ENCODE measurements at regions not wholly inside any gene's neighbourhood (a gene's known extent, or its start where the extent isn't known, plus 50 kb on each side); places are given as distances from the start of the nearest gene placed in this dataset.
"Not testable (repeated sequence)": the region's sequence is repeated elsewhere in the genome, so short reads cannot be mapped to it uniquely, and the experiment has no call there.

DNA sequence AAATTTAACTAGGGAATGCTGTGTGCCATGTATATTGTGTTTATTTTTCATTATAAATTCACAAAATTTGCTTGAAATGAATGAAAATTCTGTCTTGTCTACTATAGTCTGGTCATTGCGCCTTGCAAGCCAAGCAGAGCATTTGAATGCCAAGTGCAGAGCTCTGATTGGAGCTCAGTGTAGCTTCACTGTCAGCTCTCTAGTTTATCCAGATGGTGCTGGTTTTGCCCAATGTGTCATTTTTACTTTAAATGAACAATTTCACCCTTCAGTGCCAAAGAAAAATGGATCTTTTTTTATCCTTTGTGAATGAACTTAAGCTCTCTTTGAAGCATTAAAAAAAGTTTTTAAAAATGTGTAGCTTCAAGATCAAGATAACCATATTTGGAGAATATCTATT is 225.6 kb upstream of the CACNA2D1 start:
- Histone ChIP-seq H3K4me3 (no peak overlapping the region), H3K4me1 (ENCODE audit: control insufficient read depth in 1 of 2, low read depth in 2 of 2) (no peaks in the 10 kb centered on the region), H3K9me3 (no peaks in the 10 kb centered on the region), H3K36me3 (no peaks in the 10 kb centered on the region), H3K27ac (no peak overlapping the region), H3K27me3 (replicated peaks; ENCODE audit: insufficient read depth) (no peaks in the 10 kb centered on the region)
- TF ChIP-seq, protein P1, sequence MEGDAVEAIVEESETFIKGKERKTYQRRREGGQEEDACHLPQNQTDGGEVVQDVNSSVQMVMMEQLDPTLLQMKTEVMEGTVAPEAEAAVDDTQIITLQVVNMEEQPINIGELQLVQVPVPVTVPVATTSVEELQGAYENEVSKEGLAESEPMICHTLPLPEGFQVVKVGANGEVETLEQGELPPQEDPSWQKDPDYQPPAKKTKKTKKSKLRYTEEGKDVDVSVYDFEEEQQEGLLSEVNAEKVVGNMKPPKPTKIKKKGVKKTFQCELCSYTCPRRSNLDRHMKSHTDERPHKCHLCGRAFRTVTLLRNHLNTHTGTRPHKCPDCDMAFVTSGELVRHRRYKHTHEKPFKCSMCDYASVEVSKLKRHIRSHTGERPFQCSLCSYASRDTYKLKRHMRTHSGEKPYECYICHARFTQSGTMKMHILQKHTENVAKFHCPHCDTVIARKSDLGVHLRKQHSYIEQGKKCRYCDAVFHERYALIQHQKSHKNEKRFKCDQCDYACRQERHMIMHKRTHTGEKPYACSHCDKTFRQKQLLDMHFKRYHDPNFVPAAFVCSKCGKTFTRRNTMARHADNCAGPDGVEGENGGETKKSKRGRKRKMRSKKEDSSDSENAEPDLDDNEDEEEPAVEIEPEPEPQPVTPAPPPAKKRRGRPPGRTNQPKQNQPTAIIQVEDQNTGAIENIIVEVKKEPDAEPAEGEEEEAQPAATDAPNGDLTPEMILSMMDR (IDR thresholded peaks at IDR 0.05): no peak
- no peak for ATAC-seq (ENCODE audit: insufficient number of reproducible peaks, low FRiP score, low read depth)
- DNase-seq (ENCODE audit: low spot score): no peak

DNA sequence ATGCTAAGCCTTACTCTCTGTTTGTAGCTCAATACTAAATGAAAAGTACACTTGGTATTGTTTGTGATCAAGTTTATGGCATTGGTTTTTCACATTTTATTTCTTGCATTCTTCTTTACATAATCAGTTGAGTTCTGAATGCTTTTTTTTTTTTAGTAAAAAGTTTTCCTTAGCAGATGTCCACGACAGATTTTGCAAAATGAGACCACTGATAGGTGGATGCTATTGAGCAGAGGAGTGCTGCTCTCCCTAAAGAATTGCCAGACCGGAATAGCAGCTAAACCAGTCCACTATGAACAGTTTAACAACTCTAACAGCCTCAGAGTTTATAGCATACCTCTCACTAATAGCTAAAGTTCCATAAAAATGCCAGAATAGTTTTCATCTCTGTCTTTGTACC is 225.1 kb upstream of the CACNA2D1 start:
- no peaks in the 10 kb centered on the region for H3K36me3 ChIP-seq
- no peak for ATAC-seq (ENCODE audit: insufficient number of reproducible peaks, low FRiP score, low read depth)
- no peak overlapping the region for H3K4me3 ChIP-seq
- TF ChIP-seq, protein P1 (IDR thresholded peaks at IDR 0.05): no peak
- no peak for DNase-seq (ENCODE audit: low spot score)
- no peaks in the 10 kb centered on the region for H3K27me3 ChIP-seq (replicated peaks; ENCODE audit: insufficient read depth)
- no peak overlapping the region for H3K27ac ChIP-seq
- H3K4me1 ChIP-seq (ENCODE audit: control insufficient read depth in 1 of 2, low read depth in 2 of 2): no peaks in the 10 kb centered on the region
- no peaks in the 10 kb centered on the region for H3K9me3 ChIP-seq

DNA sequence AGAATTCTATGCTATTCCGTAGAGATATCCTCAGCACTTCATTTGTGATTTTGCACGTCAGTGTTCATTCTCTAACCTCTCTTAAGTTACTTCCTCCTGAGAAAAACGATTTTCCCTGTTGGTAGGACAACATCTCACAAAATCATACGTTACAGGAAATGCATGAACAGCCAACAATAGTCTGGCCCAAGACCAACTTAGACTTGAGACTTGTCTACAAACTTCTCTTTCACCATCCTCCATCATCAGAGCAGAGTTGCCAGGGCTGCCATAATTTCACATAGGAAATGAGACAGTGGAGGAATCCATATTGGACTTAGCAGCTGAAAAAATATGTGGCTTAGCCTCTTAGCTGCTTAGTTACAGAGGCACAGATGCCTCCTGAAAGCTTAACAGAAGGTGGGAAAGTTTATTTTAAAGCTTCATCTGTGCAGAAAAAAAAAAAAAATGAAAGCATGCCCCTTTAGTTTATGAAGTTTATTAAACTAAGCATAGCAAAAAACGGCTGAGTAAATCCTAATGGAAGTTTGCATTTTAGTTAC is 222.5 kb upstream of the CACNA2D1 start:
- TF ChIP-seq, protein P1 (IDR thresholded peaks at IDR 0.05): no peak

DNA sequence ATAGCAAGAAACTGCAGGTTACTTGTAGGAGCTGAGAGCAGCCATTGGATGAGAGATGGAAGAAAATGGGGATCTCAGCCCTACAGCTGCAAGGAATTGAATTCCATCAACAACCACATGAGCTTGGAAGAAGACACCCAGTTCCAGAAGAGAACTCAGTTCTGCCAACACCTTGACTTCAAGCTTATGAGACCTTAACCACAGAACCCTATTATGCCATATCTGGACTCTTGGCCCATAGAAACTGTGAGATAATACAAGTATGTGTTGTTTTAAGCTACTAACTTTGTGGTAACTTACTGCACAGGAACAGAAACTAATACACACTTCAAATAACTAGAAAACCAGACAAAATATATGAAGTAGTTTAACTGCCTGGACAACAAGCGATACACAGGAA is 212.4 kb upstream of the CACNA2D1 start:
- DNase-seq (ENCODE audit: low spot score) (no peak), ATAC-seq (ENCODE audit: insufficient number of reproducible peaks, low FRiP score, low read depth) (no peak)
- Histone ChIP-seq H3K9me3 (no peaks in the 10 kb centered on the region), H3K27ac (no peak overlapping the region), H3K4me1 (ENCODE audit: control insufficient read depth in 1 of 2, low read depth in 2 of 2) (no peaks in the 10 kb centered on the region), H3K4me3 (no peak overlapping the region), H3K27me3 (replicated peaks; ENCODE audit: insufficient read depth) (no peaks in the 10 kb centered on the region), H3K36me3 (no peaks in the 10 kb centered on the region)
- TF ChIP-seq, protein P1 (IDR thresholded peaks at IDR 0.05): no peak

More for the DNA sequence above, 222.5 kb upstream of the CACNA2D1 start:
- no peak overlapping the region for H3K4me3 ChIP-seq
- no peaks in the 10 kb centered on the region for H3K27me3 ChIP-seq (replicated peaks; ENCODE audit: insufficient read depth)
- H3K36me3 ChIP-seq: no peaks in the 10 kb centered on the region
- no peak for DNase-seq (ENCODE audit: low spot score)
- H3K9me3 ChIP-seq: no peaks in the 10 kb centered on the region
- H3K27ac ChIP-seq: no peak overlapping the region
- ATAC-seq (ENCODE audit: insufficient number of reproducible peaks, low FRiP score, low read depth): no peak
- no peaks in the 10 kb centered on the region for H3K4me1 ChIP-seq (ENCODE audit: control insufficient read depth in 1 of 2, low read depth in 2 of 2)

DNA sequence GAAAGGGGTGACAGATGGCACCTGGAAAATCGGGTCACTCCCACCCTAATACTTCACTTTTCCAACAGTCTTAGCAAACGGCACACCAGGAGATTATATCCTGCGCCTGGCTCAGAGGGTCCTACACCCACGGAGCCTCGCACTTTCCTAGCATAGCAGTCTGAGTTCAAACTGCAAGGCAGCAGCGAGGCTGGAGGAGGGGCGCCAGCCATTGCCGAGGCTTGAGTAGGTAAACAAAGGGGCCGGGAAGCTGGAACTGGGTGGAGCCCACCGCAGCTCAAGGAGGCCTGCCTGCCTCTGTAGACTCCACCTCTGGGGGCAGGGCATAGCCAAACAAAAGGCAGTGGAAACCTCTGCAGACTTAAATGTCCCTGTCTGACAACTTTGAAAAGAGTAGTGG is 206.5 kb upstream of the CACNA2D1 start:
- not testable (repeated sequence) for H3K4me1 ChIP-seq (ENCODE audit: control insufficient read depth in 1 of 2, low read depth in 2 of 2); H3K27ac ChIP-seq; ATAC-seq (ENCODE audit: insufficient number of reproducible peaks, low FRiP score, low read depth); H3K9me3 ChIP-seq; H3K27me3 ChIP-seq (replicated peaks; ENCODE audit: insufficient read depth); H3K4me3 ChIP-seq; H3K36me3 ChIP-seq; DNase-seq (ENCODE audit: low spot score)

DNA sequence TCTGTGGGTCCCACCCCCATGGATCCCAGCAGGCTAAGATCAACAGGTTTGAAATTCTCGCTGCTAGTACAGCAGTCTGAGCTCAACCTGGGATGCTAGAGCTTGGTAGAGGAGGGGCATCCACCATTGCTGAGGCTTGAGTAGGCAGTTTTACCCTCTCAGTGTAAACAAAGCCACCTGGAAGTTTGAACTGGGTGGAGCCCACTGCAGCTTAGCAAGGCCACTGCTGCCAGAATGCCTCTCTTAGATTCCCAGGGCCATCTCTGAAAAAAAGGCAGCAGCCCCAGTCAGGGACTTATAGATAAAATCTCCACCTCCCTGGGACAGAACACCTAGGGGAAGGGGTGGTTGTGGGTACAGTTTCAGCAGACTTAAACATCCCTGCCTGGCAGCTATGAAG is 190.0 kb upstream of the CACNA2D1 start:
- Histone ChIP-seq H3K27me3 (replicated peaks; ENCODE audit: insufficient read depth) (no peaks in the 10 kb centered on the region), H3K9me3 (no peaks in the 10 kb centered on the region), H3K4me3 (no peak overlapping the region), H3K36me3 (no peaks in the 10 kb centered on the region), H3K27ac (no peak overlapping the region), H3K4me1 (ENCODE audit: control insufficient read depth in 1 of 2, low read depth in 2 of 2) (no peaks in the 10 kb centered on the region)
- DNase-seq (ENCODE audit: low spot score) (no peak), ATAC-seq (ENCODE audit: insufficient number of reproducible peaks, low FRiP score, low read depth) (no peak)
- TF ChIP-seq, protein P1 (IDR thresholded peaks at IDR 0.05): no peak
